NT2/D1 (cell line): ENCODE measurements at regions not wholly inside any gene's neighbourhood (a gene's known extent, or its start where the extent isn't known, plus 50 kb on each side); places are given as distances from the start of the nearest gene placed in this dataset.

Source experiments
- DNase-seq: peaks from one replicate; pipeline ENCODE4 v3.0.0-alpha.2; 2011; ENCODE audit warnings: low read depth, low spot score
- H3K27me3 ChIP-seq: 2 replicates; pipeline ENCODE4 v1.6.0; 2011; ENCODE audit warnings: mild to moderate bottlenecking; ENCODE audit not compliant: insufficient read length, insufficient read depth
- H3K36me3 ChIP-seq: 2 replicates; pipeline ENCODE4 v1.6.1; 2011; ENCODE audit warnings: mild to moderate bottlenecking, low read length, mixed read lengths; ENCODE audit not compliant: insufficient read depth, insufficient read length
- H3K4me1 ChIP-seq: 2 replicates; pipeline ENCODE4 v1.5.1; 2011; ENCODE audit not compliant: insufficient read depth, insufficient read length
- H3K4me3 ChIP-seq: 2 replicates; pipeline ENCODE4 v1.5.1; 2011; ENCODE audit warnings: low read depth; ENCODE audit not compliant: insufficient read length
- H3K9ac ChIP-seq: 2 replicates; pipeline ENCODE4 v1.6.0; 2011; ENCODE audit warnings: low read depth; ENCODE audit not compliant: insufficient read length
- H3K9me3 ChIP-seq: 2 replicates; pipeline ENCODE4 v1.5.1; 2011; ENCODE audit warnings: mild to moderate bottlenecking, low read length; ENCODE audit not compliant: insufficient read depth
- SUZ12 ChIP-seq: IDR thresholded peaks from 2 replicates; pipeline ENCODE4 v1.6.1; 2011; ENCODE audit not compliant: insufficient read length, insufficient read depth; ENCODE audit errors: extremely low read depth
- YY1 ChIP-seq: IDR thresholded peaks from 2 replicates; pipeline ENCODE4 v1.6.1; 2011; ENCODE audit not compliant: insufficient read length, insufficient read depth
- ZNF274 ChIP-seq: IDR thresholded peaks from 2 replicates; pipeline ENCODE4 v1.6.1; 2011; ENCODE audit warnings: mild to moderate bottlenecking, low read depth, low read length

GRCh38 chr12:14193639-14194038 is 171.8 kb upstream of the ATF7IP start:
- Histone ChIP-seq H3K36me3 (no peaks in the 10 kb centered on the region), H3K4me1 (no peaks in the 10 kb centered on the region), H3K9me3 (no peaks in the 10 kb centered on the region), H3K9ac (no peak overlapping the region), H3K4me3 (no peak overlapping the region), H3K27me3 (no peaks in the 10 kb centered on the region)
- DNase-seq, result no peak
- TF ChIP-seq YY1 (no peak), ZNF274 (no peak)

DNA sequence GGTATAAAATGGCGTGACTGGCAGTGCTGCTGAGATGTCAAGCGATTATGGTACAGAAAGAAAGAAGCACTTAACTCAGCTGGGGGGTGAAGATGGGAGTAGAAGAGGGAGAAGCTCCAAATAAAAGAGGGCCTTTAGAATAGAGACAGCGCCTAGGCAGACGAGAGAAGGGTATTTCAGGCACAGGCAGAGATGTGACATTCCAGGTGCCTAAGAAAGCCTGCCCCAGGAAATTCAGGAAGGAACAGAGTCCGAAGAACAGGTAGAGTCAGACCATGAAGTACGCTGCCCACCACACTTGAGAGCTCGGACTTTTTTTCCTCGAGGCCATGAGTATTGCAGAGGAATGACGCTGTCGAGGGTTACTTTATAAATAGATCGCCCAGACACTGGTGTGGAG is 170.9 kb upstream of the ATF7IP start:
- DNase-seq, result no peak
- Histone ChIP-seq H3K4me1 (no peaks in the 10 kb centered on the region), H3K9ac (no peak overlapping the region), H3K27me3 (no peaks in the 10 kb centered on the region), H3K9me3 (no peaks in the 10 kb centered on the region), H3K36me3 (no peaks in the 10 kb centered on the region), H3K4me3 (no peak overlapping the region)
- no peak for TF ChIP-seq SUZ12
- no peak for TF ChIP-seq ZNF274
- TF ChIP-seq YY1, result no peak

GRCh38 chr12:14199455-14200198 is 165.9 kb upstream of the ATF7IP start:
- no peak for DNase-seq
- no peak for TF ChIP-seq ZNF274
- no peak for TF ChIP-seq YY1
- no peak for TF ChIP-seq SUZ12

GRCh38 chr12:14200598-14200997 is 164.9 kb upstream of the ATF7IP start:
- H3K9me3 ChIP-seq, result no peaks in the 10 kb centered on the region
- no peaks in the 10 kb centered on the region for H3K27me3 ChIP-seq
- no peaks in the 10 kb centered on the region for H3K4me1 ChIP-seq
- DNase-seq, result no peak
- no peak overlapping the region for H3K9ac ChIP-seq
- H3K4me3 ChIP-seq, result no peak overlapping the region
- H3K36me3 ChIP-seq, result no peaks in the 10 kb centered on the region
- TF ChIP-seq ZNF274 (no peak), YY1 (no peak), SUZ12 (no peak)

More at GRCh38 chr12:14199455-14200198, 165.9 kb upstream of the ATF7IP start:
- no peaks in the 10 kb centered on the region for H3K27me3 ChIP-seq
- no peaks in the 10 kb centered on the region for H3K9me3 ChIP-seq
- no peak overlapping the region for H3K9ac ChIP-seq
- no peaks in the 10 kb centered on the region for H3K4me1 ChIP-seq
- no peak overlapping the region for H3K4me3 ChIP-seq
- no peaks in the 10 kb centered on the region for H3K36me3 ChIP-seq

- H3K9ac ChIP-seq, result no peak overlapping the region
- DNase-seq, result no peak
- no peaks in the 10 kb centered on the region for H3K9me3 ChIP-seq
- H3K4me1 ChIP-seq, result no peaks in the 10 kb centered on the region
- H3K4me3 ChIP-seq, result no peak overlapping the region
- no peak for TF ChIP-seq YY1
- no peaks in the 10 kb centered on the region for H3K27me3 ChIP-seq
- H3K36me3 ChIP-seq, result no peaks in the 10 kb centered on the region
These were observed 164.2 kb upstream of the ATF7IP start for GRCh38 chr12:14201291-14201690.

GRCh38 chr12:14207905-14208551 is 157.5 kb upstream of the ATF7IP start:
- TF ChIP-seq SUZ12 (no peak), YY1 (no peak), ZNF274 (no peak)
- Histone ChIP-seq H3K9ac (no peak overlapping the region), H3K36me3 (no peaks in the 10 kb centered on the region), H3K4me1 (peaks cover 3% of the 10 kb centered on the region), H3K9me3 (no peaks in the 10 kb centered on the region), H3K4me3 (no peak overlapping the region), H3K27me3 (no peaks in the 10 kb centered on the region)
- DNase-seq, result no peak

GRCh38 chr12:14211947-14212387 is 153.5 kb upstream of the ATF7IP start:
- H3K27me3 ChIP-seq, result no peaks in the 10 kb centered on the region
- TF ChIP-seq YY1 (no peak), SUZ12 (no peak), ZNF274 (no peak)
- H3K9me3 ChIP-seq, result no peaks in the 10 kb centered on the region
- peaks cover 3% of the 10 kb centered on the region for H3K4me1 ChIP-seq
- H3K4me3 ChIP-seq, result no peak overlapping the region
- no peaks in the 10 kb centered on the region for H3K36me3 ChIP-seq
- H3K9ac ChIP-seq, result no peak overlapping the region
- DNase-seq, result no peak
